GM12874 (cell line): ENCODE measurements at regions not wholly inside any gene's neighbourhood (a gene's known extent, or its start where the extent isn't known, plus 50 kb on each side); places are given as distances from the start of the nearest gene placed in this dataset.

Experiments used
- TF ChIP-seq, protein P1 (sequence below): IDR thresholded peaks from 2 replicates; pipeline ENCODE4 v1.5.1; 2011; ENCODE audit warnings: low read depth, mild to moderate bottlenecking, control low read depth, low read length, moderate library complexity; ENCODE audit not compliant: insufficient read depth

GRCh38 chr10:42490368-42490767, 148.0 kb downstream of the ZNF33B start:
- TF ChIP-seq, protein P1, sequence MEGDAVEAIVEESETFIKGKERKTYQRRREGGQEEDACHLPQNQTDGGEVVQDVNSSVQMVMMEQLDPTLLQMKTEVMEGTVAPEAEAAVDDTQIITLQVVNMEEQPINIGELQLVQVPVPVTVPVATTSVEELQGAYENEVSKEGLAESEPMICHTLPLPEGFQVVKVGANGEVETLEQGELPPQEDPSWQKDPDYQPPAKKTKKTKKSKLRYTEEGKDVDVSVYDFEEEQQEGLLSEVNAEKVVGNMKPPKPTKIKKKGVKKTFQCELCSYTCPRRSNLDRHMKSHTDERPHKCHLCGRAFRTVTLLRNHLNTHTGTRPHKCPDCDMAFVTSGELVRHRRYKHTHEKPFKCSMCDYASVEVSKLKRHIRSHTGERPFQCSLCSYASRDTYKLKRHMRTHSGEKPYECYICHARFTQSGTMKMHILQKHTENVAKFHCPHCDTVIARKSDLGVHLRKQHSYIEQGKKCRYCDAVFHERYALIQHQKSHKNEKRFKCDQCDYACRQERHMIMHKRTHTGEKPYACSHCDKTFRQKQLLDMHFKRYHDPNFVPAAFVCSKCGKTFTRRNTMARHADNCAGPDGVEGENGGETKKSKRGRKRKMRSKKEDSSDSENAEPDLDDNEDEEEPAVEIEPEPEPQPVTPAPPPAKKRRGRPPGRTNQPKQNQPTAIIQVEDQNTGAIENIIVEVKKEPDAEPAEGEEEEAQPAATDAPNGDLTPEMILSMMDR = no peak

DNA sequence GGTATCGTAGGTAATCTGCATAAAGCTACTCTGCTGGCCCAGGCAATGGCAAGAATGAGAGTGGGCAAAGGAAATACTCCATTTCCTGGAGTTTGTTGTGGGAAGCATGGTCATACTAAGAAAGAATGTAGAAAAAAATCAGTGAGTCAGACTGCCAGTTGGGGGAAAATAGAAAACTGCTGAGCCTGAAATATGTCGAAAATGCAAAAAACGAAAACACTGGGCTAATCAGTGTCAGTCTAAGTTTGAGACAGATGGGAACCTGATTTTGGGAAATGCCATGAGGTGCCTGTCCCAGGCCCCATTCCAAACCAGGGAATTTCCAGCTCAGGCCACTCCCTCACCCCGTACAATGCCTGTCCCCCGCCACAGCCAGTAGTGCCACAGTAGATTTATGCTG, 150.0 kb downstream of the ZNF33B start:
- TF ChIP-seq, protein P1 = no peak

DNA sequence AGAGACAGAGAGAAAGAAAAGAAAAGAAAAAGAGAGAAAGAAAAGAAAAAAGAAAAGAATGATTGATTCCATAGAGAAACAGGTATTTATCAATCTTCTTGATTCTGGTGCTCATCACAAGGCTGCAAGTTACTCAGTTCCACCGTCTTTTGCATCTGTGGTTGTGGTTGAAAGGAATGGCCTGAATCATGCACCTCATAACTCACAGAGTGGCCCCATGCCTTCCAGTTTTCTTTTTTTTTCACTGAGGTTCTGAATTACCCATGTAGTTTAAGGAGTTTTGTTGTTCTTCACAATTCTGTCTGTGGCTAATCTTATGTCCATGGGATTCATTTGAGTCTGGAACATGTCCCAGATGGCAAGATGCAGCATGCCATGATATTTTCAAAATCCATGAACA, 156.0 kb downstream of the ZNF33B start:
- TF ChIP-seq, protein P1 = no peak

- TF ChIP-seq, protein P1 = no peak
These were observed 159.3 kb downstream of the ZNF33B start for GRCh38 chr10:42479057-42479456.

- TF ChIP-seq, protein P1 = no peak
These were observed 161.2 kb downstream of the ZNF33B start for GRCh38 chr10:42477170-42477569.

DNA sequence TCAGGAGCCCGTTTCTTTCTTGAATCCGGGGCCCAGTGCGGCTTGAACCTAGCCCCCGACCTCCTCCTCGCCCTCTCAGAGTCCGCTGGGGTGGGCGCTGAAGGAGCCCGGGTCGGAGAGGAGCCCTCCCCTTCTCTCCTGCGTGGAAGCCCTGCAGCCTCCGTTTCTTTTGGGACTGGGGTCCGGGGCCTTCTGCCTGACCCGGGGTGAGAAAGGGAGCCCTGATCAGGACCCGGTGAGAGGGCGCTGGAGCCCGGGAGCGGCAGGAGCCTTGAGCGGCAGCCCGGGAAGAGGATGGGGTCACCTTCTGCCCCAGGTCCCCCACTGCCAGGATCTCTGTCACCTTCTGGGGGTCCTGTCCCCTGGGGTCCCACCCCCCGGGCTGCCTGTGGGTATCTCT, 162.3 kb downstream of the ZNF33B start:
- TF ChIP-seq, protein P1 = no peak

DNA sequence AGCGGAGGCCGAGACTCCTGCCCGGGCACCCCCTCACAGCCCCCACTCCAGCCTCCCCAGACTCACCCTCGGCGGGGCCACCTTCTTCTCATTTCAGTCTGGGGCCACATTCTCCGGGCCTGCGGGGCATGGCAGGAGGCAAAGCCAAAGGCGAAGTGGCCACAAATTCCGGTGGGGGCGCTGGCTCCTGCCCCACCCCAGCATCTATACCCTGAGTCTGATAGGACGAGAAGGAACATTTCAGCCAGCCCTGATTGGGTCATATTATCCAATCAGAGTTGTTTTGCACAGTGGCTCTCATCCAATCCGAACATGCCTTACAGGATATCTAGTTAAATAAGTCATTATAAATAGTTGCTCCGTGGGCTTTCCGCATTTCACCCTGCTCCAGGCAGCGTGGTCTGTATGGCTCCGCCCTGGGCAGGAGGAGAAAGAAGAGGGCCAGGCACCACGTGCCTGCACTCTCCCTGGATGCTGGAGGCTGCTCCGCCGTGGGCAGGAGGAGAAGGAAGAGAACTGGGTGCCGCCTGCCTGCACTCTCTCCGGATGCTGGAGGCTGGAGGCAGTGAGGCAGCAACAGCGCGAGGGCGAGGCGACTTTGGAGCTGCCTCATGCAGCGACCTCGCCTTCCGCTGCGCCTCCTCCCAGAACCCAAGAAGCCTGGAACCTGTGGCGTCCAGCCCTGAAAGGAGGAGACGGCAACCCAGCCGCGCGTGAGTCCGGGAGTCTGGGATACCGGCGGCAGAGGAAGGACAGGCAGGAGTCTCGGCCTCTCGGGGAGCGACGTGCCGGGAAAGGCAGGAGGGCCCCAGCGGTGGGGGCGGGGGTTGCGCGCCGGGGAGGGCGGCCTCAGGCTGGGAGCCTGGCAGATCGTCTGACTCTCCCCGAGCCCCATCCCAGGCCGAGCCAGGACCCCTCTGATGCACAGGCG, 162.9 kb downstream of the ZNF33B start:
- TF ChIP-seq, protein P1 = no peak
